GM19455 (cell line): ENCODE measurements at regions not wholly inside any gene's neighbourhood (a gene's known extent, or its start where the extent isn't known, plus 50 kb on each side); places are given as distances from the start of the nearest gene placed in this dataset.
"Not testable (repeated sequence)": the region's sequence is repeated elsewhere in the genome, so short reads cannot be mapped to it uniquely, and the experiment has no call there.

Experiments
- ATAC-seq: cut with Tn5 transposase; IDR thresholded peaks from one replicate; pipeline ENCODE4 v1.9.1; 2021; ENCODE audit not compliant: unreplicated experiment

DNA sequence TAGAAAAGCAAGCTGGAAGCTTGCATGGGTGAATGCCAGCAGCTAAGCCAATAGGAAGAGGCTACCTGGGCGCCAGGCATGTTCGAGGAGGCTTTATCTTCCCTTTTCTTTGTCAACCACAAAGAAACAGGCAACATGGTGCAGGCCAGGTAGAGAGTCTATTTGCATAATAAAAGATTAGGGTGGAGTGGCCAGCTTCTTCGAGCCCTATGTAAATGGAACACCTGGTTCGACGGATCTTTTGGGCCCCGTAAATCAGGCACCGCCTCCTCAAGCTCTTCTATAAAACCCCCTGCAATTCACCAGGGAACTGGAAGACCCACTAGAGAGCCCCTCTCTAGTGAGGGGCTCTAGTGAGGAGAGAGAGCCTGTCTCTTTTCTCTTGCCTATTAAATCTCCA, 1106.2 kb upstream of the CELF2 start:
- no peak for ATAC-seq

DNA sequence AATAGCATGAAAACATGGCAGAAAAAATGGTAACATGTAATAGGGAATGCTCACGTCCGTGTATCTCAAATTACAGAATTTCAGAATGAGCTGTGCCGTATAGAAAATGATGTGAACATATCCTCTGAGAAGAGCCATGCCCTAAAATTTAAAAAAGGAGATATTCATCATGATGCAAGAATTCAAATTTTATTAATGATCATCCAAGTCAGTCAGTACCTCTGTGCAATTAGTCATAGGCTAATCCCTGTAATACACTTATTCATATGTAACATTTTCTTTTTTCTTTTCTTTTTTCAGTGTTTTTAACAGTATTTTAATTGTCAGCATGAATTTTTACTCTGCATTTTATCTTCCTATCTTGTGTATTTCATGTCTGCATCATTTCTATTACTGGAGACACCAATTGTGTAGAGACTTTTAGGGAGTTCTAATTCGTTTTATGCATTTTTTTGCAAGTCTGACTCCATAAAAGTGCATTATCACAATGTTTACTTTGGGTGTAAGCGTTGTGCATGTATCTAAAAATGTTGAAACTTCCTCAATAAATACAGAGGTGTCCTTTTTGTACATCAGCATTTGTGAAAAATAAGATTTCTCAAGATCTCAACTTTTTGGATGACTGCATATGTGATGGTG, 1103.7 kb upstream of the CELF2 start:
- ATAC-seq = no peak

DNA sequence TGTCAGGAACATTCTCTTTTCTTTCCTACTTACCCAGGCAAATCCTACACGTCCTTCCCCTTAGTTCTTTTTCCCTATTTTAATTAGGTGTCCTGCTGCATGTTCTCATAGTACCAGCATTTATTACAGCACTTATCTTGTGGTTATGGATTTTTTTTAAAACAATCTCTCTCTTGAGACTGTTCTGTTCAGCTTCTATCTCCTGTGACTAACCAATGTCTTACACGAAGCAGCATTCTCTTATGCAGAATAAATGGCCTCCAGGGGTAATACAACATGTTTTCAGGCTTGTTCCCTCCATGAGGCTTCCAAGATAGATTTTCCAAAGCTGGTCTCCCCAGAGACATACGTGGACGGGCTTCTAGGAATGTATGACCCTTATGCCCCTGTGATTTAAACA, 1096.1 kb upstream of the CELF2 start:
- no peak for ATAC-seq

DNA sequence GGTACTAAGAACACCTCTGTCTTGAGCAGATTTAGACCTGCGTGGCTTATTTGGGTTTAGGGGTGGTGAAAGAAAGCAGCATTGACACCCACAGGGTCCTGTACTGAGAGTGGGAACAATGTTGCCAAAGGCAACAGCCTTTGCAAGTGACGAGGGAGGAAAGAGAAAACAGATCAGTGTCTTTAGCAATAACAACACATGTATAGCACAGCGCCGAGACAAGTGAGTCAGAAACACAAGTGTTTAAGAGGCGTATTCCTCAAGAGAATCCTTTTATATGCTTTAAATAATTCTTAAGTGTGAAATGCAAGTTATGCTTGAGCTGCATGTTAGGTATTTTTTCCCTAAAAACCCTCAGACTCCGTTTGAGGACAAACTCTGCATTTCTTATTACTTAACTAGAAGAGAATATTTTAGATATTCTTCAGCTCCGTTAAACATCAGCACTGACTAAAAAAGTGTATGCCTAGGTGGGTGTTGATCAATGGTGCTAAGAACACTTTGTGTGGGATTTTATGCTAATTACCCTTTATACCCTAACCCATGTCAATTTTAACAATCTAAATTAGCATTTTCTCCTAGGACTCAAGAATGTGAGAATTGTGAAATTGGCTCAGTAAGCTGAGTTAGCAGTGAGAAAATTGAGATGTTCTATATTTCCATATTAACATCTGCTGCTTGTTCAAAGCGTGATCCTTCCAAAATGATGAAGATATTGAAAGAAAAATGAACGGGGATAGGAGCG, 1095.4 kb upstream of the CELF2 start:
- no peak for ATAC-seq

DNA sequence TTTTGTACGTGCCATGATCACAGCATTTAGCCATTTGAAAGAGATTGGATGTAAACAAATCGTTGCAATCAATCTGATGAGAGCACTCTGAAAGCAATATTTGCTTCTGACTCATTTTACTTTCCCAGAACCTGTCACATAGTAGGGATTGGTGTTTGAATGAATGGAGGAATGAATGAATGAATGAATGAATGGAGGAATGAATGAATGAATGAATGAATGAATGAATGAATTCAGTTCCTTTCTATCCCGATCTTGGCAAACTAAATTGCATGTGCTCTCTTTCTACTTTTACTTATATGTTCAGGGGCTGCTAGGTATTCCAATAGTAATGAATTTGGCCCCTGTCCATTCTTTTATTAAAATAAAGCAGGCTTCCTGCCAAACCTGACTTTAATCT, 1091.7 kb upstream of the CELF2 start:
- no peak for ATAC-seq

DNA sequence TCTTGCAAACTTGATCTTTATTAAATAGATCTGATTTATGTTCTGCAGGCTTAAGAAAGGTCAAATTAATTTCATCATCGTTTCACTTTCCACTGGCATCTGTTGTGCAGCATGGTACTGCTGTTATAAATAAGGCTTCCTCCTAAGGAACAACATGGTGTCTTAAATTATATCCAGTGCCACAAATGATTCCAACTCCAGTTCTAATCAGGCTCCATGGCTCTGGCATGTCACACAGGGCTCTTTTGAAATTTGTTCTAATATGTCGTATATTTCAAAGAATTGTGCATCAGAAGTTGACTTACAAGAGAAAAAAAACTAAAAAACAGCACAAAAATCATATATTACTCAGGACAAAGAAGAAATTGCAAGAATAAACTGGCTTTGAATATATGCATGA, 1090.8 kb upstream of the CELF2 start:
- no peak for ATAC-seq

DNA sequence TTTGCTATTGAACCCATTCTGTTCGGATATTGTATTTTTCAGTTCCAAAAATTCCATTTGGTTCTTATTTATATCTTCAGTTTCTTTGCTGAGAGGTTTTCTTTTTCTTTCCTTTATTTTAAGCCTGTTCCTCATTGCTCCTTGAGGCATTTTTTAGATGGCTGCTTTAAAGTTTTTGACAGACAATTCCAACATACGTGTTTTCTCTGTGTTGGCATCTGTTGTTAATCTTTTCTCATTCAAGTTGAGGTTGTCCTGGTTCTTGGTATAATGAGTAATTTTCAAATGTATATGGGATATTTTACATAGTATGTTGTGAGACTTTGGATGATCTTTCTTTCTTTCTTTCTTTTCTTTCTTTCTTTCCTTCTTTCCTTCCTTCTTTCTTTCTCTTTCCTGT, 1078.0 kb upstream of the CELF2 start:
- ATAC-seq = no peak

DNA sequence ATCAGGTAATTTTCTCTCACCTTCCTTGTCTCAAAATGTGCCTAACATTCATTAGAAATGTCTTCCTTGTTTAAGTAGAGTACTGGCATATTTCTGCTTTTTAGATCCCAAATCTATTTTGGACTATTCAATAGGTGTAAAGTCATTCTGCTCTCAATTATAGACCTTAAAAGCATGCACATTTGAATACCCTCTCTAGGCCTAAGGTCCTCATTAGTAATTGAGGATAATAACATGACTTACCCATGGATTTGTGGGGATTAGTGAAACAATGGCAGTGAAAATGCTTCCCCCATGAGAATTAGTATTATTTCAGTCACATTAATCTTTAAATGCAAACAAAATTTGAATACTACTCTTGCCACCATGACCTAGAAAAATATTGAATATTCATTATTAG, 1073.0 kb upstream of the CELF2 start:
- ATAC-seq = no peak

DNA sequence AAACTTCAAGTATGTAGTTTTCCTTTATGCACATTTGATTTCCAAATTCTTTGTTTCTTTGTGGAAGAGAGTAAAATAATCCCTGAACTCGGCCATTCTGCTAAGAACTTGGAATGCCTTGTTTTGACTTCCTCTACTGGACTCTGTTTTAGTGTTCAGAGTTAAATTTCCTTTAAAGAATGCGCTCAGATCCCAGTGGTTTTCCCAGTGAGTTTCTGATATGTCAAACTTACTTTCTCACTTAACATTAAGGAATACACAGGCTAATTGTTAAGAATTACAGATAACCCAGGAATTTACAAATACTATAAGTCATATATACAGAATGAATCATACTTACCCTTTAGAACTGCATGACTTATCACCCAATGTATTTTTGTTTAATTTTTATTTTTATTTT, 1067.6 kb upstream of the CELF2 start:
- ATAC-seq = no peak

DNA sequence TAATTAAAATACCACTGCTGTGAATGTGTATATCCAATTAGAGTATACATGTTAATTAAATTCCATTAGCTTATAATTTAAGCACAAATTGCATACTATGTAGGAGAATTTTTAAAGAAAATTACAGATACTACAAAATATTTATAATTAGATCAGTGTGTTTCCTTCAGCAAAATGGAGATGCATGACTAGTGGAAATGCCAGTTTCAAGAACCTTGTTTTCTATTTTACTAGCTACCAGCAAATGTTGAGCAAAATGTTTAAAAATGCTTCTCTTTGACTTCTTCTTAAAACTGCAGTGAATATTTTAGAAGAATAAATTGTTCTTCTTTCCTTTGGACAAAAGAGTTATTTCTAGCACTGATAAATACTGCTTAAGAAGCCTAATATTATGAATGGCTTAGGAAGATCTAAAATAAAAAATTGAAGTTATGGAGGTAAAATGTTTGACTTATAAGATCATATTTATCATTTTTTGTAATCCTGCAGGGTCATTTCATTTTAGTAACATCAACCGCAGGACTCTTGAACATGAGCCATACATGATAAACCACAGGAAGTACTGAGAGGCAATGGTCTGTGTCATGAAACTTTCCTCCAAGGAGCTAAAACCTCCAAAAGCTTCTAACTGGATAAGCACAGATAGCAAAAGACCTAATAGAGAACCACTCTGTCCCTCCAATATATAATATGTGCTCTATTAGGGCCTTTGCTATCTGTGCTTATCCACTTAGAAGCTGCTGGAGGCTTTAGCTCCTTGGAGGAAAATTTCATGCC, 1066.0 kb upstream of the CELF2 start:
- no peak for ATAC-seq

DNA sequence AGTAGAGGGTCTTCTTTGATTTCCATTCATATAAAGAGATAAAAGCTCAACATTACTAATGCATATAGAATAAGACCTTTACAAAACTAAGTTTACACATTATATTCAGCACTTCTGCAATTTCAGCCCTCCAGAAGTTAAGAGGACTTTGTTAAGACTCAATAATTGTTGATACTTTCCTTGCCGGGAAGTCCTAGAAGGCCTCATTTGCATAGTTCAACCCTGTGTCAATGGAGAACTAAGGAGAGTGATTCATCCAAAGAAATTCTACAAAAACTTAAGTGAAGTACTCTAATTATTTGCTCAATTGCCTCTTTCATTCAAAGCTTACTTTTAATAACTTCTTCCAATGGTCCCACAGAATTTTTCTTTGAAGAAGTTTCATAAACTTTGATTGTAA, 1060.3 kb upstream of the CELF2 start:
- ATAC-seq = no peak

DNA sequence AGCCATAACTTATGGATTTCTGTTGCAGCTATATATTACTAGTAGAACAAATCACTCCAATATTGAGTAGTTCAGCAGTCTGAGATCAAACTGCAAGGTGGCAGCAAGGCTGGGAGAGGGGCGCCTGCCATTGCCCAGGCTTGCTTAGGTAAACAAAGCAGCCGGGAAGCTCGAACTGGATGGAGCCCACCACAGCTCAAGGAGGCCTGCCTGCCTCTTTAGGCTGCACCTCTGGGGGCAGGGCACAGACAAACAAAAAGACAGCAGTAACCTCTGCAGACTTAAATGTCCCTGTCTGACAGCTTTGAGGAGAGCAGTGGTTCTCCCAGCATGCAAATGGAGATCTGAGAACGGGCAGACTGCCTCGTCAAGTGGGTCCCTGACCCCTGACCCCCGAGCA, 1059.8 kb upstream of the CELF2 start:
- not testable (repeated sequence) for ATAC-seq

DNA sequence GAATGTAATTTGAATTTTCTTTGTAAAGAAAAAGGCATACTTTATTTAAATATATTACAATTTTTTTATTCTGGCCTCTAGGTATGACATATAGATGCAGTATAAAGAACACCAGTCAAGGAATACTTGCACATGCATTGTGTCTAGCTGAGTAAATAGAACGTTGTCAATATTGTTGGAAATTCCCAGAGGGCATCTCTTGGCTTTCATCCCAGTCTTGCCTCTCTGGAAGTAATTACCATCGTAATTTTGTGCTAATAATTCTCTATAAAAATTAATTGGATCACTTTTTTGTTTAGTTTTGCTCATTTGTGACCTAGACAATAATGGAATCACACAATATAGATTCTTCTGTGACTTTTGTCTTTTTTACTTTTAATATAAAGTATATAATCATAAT, 1052.3 kb upstream of the CELF2 start:
- ATAC-seq = no peak

DNA sequence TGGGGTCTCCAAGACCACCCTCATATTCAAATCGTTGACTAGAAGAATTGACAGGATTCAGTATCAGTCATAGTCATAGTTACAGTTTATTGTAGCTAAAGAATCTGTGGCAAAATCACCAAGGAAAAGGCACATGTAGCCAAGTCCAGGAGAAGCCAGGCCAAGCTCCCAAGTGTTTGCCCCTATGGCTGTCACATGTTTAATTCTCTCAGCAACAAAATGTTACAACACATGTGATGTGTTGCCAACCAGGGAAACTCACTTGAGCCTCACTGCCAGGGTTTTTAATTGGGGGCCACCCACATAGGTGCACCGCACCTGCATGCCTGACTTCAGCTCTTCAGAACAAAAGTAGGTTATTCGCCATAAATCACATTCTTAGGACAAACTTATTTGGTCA, 1030.9 kb upstream of the CELF2 start:
- no peak for ATAC-seq

DNA sequence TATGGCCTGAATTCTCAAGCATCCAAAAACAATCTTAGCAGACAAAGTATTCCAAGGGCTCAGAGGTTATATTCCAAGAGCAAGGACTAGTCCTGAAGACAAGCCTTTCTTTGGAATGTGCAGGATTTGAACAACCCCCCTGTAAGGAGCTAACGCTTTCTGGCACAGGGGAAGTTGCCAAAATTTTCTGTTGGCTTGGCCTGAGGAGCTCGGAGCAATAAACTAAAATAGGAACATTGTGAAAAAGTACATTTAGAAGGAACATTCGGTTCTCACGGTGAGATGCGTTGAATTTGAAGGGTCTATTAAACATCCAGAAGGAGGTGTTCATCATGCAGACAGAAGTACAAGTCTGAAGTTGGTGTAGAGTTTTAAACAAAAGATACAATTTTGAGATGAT, 1030.5 kb upstream of the CELF2 start:
- no peak for ATAC-seq

DNA sequence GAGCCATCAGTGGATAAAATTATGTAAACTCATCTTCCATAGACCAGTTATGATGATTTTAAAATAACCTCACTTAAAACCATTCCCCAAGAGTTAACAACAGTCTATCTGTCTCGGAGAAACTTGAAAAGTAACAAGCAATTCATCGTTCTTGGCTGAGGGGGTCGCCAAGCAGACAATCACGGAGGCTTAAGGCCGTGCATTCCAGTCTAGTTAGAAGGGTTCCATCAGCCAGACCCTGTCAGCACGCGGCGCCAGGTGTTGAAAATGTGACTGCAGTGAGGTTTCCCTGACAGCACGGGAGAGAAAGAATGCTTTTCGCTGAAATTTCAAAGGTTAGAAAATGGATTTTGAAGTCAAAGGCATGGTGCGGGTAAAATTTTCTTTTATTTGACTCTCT, 1025.0 kb upstream of the CELF2 start:
- ATAC-seq = no peak

DNA sequence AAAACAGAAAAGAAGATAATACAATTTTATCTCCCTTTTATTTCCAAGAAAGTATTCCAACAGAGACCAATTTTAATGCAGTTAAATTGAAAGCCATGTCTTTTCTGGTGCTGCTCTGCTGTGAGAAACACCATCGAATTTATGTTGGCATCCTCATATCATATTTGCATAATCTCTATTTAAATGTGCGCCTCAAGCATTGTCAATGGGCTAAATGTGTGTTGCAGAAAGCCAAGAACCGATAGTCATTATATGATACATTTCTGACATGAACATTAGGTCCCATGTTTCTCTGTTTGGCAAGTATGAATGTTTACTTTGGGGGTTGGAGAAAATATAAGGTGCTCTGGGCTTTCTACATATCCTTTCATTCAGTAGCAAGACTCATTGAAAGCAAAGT, 1023.5 kb upstream of the CELF2 start:
- ATAC-seq = no peak

DNA sequence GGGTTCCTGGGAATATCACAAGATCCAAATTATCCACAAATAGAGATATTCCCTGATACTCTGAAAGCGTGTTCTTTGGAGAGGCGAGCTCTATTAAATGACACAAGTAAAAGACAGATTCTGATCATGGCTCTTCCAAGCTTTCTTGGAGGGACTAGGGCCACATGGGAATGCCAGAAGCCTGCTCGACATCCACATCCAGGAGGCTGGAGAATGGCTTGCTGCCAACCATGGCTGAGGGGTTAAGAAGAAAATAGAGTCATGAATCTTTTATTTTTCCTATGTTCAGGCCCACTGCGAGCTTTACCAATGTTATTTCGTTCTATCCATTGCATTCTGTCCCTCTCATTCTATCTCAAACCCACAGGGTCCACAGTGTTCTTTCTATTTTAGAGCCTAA, 1018.0 kb upstream of the CELF2 start:
- ATAC-seq = no peak

DNA sequence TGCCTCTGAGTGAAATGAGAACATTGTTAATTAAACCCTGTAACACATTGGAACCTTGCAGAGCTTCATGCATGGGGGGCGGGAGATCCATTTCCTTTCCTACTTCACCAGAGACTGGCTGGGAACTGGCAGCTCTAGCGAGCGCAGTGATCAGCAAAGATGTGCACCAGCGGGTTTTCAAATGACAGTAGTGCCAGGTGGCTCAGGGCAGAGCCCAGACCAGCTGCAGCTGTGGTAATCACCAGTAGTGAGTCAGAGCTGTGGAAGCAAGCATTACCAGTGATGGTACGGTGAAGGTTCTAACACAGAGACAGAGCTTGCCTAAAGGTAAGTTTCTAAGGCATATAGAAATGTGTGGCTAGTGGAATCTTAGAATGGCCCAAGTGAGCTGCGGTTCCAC, 1009.7 kb upstream of the CELF2 start:
- no peak for ATAC-seq

DNA sequence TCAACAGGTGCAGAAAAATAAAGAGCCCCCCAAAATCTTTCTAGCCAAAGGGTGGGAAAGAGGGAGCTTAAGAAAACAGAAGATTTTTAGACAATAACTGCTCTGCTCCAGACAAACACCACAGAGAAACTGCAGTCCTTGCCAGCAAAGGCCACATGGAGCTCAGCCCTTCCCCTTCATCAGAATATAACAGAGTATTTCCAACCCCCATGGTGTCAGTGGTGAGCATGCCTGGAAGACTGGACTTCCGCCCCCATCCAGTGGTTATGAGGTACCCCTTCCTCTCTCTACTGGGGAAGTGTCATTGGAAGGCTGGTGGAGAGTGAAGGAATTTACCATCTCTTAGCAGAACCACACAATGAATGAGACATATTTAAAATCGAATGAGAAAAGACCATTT, 1007.3 kb upstream of the CELF2 start:
- no peak for ATAC-seq

DNA sequence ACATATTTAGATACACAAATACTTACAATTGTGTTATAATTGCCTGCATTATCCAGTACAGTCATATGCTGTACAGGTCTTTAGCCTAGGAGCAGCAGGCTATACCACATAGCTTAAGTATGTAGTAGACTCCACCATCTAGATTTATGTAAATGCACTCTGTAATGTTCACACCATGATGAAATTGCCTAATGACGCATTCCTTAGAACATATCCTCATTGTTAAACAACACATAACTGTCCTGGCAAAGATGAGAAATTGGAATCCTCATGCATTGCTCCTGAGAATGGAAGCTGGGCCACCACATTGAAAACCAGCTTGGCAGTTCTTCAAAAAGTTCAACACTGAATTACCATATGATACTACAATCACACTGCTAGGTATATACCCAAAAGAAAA, 1002.8 kb upstream of the CELF2 start:
- ATAC-seq = no peak

DNA sequence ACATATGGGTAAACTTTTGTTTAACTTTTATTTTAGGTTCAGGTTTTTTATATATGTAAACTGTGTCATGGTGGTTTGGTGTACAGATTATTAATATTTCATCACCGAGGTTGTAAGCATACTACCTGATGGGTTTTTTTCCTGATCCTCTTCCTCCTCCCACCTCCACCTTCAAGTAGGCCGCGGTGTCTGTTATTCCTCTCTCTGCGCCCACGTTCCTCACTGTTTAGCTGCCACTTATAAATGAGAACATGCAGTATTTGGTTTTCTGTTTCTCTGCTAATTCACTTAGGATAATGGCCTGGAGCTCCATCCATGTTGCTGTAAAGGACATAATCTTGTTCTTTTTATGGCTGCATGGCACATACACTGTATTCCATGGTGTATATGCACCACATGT, 1000.0 kb upstream of the CELF2 start:
- no peak for ATAC-seq
